Astrocyte of the spinal cord (primary cell): ENCODE measurements at regions not wholly inside any gene's neighbourhood (a gene's known extent, or its start where the extent isn't known, plus 50 kb on each side); places are given as distances from the start of the nearest gene placed in this dataset.

ENCODE experiments used
- DNase-seq: peaks from one replicate; pipeline ENCODE4 v3.0.0; 2011; ENCODE audit warnings: low read depth, low spot score
- H3K4me3 ChIP-seq: 2 replicates; pipeline ENCODE4 v1.5.1; 2011; ENCODE audit warnings: low read depth, mild to moderate bottlenecking, low read length, moderate library complexity
- CTCF ChIP-seq: IDR thresholded peaks from 2 replicates; pipeline ENCODE4 v1.5.1; 2012; ENCODE audit warnings: low read depth, mild to moderate bottlenecking, low read length, inconsistent platforms
- in situ Hi-C: cut with HindIII; loops from 2 replicates; pipeline ENCODE4 v1.10.0; 2017; ENCODE audit warnings: low sequenced_read_pairs

GRCh38 chr1:87497380-87498203, 168.9 kb downstream of the LMO4 start:
- no peak overlapping the region for H3K4me3 ChIP-seq
- no peak for TF ChIP-seq CTCF
- no peak for DNase-seq
- in situ Hi-C loops, result no loop called here

- peak; percentile 19 for TF ChIP-seq CTCF
- in situ Hi-C loops, result no loop called here
- no peak overlapping the region for H3K4me3 ChIP-seq
- DNase-seq, result no peak
Measured at GRCh38 chr1:87501738-87502137, 173.1 kb downstream of the LMO4 start.

- H3K4me3 ChIP-seq, result no peak overlapping the region
- in situ Hi-C loops, result no loop called here
- TF ChIP-seq CTCF, result no peak
- no peak for DNase-seq
Measured at GRCh38 chr1:87505391-87505983, 176.8 kb downstream of the LMO4 start.

GRCh38 chr1:87506147-87506546, 177.5 kb downstream of the LMO4 start:
- no peak for TF ChIP-seq CTCF
- no peak for DNase-seq
- H3K4me3 ChIP-seq, result no peak overlapping the region
- in situ Hi-C loops, result no loop called here

- in situ Hi-C loops, result no loop called here
- no peak overlapping the region for H3K4me3 ChIP-seq
- TF ChIP-seq CTCF, result no peak
- DNase-seq, result peak; percentile 12
Measured at GRCh38 chr1:87508247-87508787, 179.6 kb downstream of the LMO4 start.

GRCh38 chr1:87510540-87510939, 181.9 kb downstream of the LMO4 start:
- no peak overlapping the region for H3K4me3 ChIP-seq
- no peak for TF ChIP-seq CTCF
- no peak for DNase-seq
- in situ Hi-C loops, result no loop called here
